H4 (cell line): ENCODE measurements at regions not wholly inside any gene's neighbourhood (a gene's known extent, or its start where the extent isn't known, plus 50 kb on each side); places are given as distances from the start of the nearest gene placed in this dataset.
"Not testable (repeated sequence)": the region's sequence is repeated elsewhere in the genome, so short reads cannot be mapped to it uniquely, and the experiment has no call there.

Experiments used
- DNase-seq: peaks from one replicate; pipeline ENCODE4 v3.0.0-alpha.2; 2015; ENCODE audit warnings: low spot score

GRCh38 chr5:92029792-92030191, 646.7 kb upstream of the ARRDC3 start:
- not testable (repeated sequence) for DNase-seq

- no peak for DNase-seq
These were observed 640.4 kb upstream of the ARRDC3 start for GRCh38 chr5:92023555-92023954.

- no peak for DNase-seq
These were observed 640.0 kb upstream of the ARRDC3 start for GRCh38 chr5:92023141-92023471.

GRCh38 chr5:92022415-92023140, 639.5 kb upstream of the ARRDC3 start:
- DNase-seq: no peak

- peak; percentile 4 for DNase-seq
These were observed 636.4 kb upstream of the ARRDC3 start for GRCh38 chr5:92019376-92019990.

- DNase-seq: peak; percentile 69
These were observed 634.7 kb upstream of the ARRDC3 start for GRCh38 chr5:92017776-92018175.

GRCh38 chr5:92011845-92012244, 628.7 kb upstream of the ARRDC3 start:
- not testable (repeated sequence) for DNase-seq

GRCh38 chr5:92003806-92004205, 620.7 kb upstream of the ARRDC3 start:
- DNase-seq: no peak

- no peak for DNase-seq
These were observed 619.7 kb upstream of the ARRDC3 start for GRCh38 chr5:92002721-92003274.

- no peak for DNase-seq
These were observed 615.7 kb upstream of the ARRDC3 start for GRCh38 chr5:91998774-91999173.

GRCh38 chr5:91983869-91984268, 600.8 kb upstream of the ARRDC3 start:
- DNase-seq: no peak

GRCh38 chr5:91978221-91978882, 595.2 kb upstream of the ARRDC3 start:
- DNase-seq: no peak

- no peak for DNase-seq
These were observed 594.5 kb upstream of the ARRDC3 start for GRCh38 chr5:91977579-91977978.

- DNase-seq: no peak
These were observed 593.3 kb upstream of the ARRDC3 start for GRCh38 chr5:91976451-91976850.

- no peak for DNase-seq
These were observed 580.0 kb upstream of the ARRDC3 start for GRCh38 chr5:91963166-91963565.

- DNase-seq: peak; percentile 15
These were observed 574.5 kb upstream of the ARRDC3 start for GRCh38 chr5:91957666-91958065.

- no peak for DNase-seq
These were observed 573.6 kb upstream of the ARRDC3 start for GRCh38 chr5:91956738-91957137.

GRCh38 chr5:91955610-91956009, 572.5 kb upstream of the ARRDC3 start:
- no peak for DNase-seq

- no peak for DNase-seq
These were observed 571.0 kb upstream of the ARRDC3 start for GRCh38 chr5:91954136-91954535.

- no peak for DNase-seq
These were observed 567.2 kb upstream of the ARRDC3 start for GRCh38 chr5:91950328-91950727.

- DNase-seq: no peak
These were observed 563.8 kb upstream of the ARRDC3 start for GRCh38 chr5:91946870-91947269.

GRCh38 chr5:91941588-91941987, 558.5 kb upstream of the ARRDC3 start:
- DNase-seq: no peak

GRCh38 chr5:91938441-91938840, 555.3 kb upstream of the ARRDC3 start:
- no peak for DNase-seq
